ENCODE measurements at regions not wholly inside any gene's neighbourhood (a gene's known extent, or its start where the extent isn't known, plus 50 kb on each side); places are given as distances from the start of the nearest gene placed in this dataset.

DNA sequence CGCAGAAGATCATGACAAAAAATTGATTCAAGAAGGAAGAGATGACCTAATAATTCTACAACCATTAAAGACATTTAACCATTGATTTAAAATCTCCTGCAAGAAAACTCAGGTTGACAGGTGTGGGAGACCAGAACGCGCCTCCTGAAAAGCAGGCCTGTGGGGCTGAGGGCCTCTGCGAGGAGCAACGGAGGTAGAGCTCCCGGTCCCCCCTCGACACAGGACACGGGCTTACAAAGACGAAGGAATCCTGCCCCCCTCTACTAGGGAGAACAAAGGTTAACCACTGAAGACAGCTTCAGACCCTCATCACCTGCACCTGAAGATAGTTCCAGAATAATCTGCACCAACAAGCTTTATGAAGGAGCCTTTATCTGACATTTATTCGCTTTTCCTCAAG lies 55.9 kb upstream of the INPP5A start:
- DNase-seq (ENCODE audit: low read depth in 1 of 2, low spot score in 1 of 2): no peak
- TF ChIP-seq, protein P1, sequence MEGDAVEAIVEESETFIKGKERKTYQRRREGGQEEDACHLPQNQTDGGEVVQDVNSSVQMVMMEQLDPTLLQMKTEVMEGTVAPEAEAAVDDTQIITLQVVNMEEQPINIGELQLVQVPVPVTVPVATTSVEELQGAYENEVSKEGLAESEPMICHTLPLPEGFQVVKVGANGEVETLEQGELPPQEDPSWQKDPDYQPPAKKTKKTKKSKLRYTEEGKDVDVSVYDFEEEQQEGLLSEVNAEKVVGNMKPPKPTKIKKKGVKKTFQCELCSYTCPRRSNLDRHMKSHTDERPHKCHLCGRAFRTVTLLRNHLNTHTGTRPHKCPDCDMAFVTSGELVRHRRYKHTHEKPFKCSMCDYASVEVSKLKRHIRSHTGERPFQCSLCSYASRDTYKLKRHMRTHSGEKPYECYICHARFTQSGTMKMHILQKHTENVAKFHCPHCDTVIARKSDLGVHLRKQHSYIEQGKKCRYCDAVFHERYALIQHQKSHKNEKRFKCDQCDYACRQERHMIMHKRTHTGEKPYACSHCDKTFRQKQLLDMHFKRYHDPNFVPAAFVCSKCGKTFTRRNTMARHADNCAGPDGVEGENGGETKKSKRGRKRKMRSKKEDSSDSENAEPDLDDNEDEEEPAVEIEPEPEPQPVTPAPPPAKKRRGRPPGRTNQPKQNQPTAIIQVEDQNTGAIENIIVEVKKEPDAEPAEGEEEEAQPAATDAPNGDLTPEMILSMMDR (IDR thresholded peaks at IDR 0.05; ENCODE audit: low read depth, low read length): no peak
- H3K36me3 ChIP-seq: no peaks in the 10 kb centered on the region
- no peak overlapping the region for H3K27ac ChIP-seq
- no peaks in the 10 kb centered on the region for H3K27me3 ChIP-seq
- H3K9me3 ChIP-seq (ENCODE audit: low read depth): no peaks in the 10 kb centered on the region
- H3K4me3 ChIP-seq: no peak overlapping the region
- H3K4me1 ChIP-seq (ENCODE audit: low read depth): peaks cover 8% of the 10 kb centered on the region

DNA sequence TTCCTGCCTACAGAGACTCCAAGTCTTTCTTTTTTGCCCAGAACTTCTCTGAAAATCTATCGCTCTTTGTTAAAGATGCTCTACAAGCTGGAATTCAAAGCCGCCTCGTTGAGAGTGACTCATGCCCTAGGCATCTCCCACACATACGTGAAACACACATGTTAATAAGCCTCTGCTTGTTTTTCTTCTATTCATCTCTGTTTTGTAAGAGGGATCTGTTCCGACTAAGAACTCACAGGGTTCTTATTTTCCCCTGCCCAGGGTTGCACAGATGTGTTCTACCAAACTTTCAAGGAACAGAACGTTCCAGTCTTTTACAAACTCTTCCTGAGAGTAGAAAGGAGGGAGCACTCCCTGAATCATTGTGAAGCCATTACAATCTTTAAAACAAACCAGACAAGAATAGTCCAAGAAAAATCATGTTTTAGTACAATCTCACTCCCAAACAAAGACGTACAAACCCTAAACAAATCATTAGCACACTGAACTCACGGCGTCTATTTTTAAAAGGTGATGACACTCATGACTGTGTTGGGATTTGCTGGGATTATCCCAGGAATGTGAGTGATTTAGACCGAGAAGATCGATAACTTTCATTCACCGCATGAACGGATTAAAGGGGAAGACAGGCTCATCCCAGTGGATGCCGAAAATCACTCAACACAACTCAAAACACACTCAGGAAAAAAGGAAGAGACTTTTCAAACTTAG lies 55.3 kb upstream of the INPP5A start:
- no peak overlapping the region for H3K4me3 ChIP-seq
- peaks cover 5% of the 10 kb centered on the region for H3K4me1 ChIP-seq (ENCODE audit: low read depth)
- no peak overlapping the region for H3K27ac ChIP-seq
- no peaks in the 10 kb centered on the region for H3K36me3 ChIP-seq
- DNase-seq (ENCODE audit: low read depth in 1 of 2, low spot score in 1 of 2): peak in 1 of 2 donors; percentile 87
- no peaks in the 10 kb centered on the region for H3K9me3 ChIP-seq (ENCODE audit: low read depth)
- no peaks in the 10 kb centered on the region for H3K27me3 ChIP-seq
- TF ChIP-seq, protein P1 (IDR thresholded peaks at IDR 0.05; ENCODE audit: low read depth, low read length): no peak

DNA sequence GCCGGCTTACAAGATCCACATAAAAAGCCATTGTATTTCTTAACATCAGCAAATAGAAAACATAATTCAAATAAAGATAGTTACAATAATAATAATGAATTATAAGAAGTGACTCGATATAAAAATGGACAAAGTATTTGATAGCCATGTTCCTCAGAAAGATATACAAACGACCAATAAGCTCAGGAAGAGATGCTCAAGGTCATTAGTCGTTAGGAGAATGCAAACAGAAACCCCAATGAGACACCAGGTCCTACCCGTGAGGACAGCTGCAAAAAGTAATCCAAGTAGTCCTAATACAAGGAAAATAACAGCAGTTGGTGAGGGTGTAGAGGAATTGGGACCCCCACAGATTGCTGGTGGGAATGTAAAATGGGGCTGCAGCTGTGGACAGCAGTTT lies 54.2 kb upstream of the INPP5A start:
- no peaks in the 10 kb centered on the region for H3K27me3 ChIP-seq
- no peak overlapping the region for H3K27ac ChIP-seq
- H3K4me3 ChIP-seq: no peak overlapping the region
- H3K36me3 ChIP-seq: no peaks in the 10 kb centered on the region
- no peaks in the 10 kb centered on the region for H3K4me1 ChIP-seq (ENCODE audit: low read depth)
- TF ChIP-seq, protein P1 (IDR thresholded peaks at IDR 0.05; ENCODE audit: low read depth, low read length): no peak
- DNase-seq (ENCODE audit: low read depth in 1 of 2, low spot score in 1 of 2): no peak
- no peaks in the 10 kb centered on the region for H3K9me3 ChIP-seq (ENCODE audit: low read depth)

DNA sequence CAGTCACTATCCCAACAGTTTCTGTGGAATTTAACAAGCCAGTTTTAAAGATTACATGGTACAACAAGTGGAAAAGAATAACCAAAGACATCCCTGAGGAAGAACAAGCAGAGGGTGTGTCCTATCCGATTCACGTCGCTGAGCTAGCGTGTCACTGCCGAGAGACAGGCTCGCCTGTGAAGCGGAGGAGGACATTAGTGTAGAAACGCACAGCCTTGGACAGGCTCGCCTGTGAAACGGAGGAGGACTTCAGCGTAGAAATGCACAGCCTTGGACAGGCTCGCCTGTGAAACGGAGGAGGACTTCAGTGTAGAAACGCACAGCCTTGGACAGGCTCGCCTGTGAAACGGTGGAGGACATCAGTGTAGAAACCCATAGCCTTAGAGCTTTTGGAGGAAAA lies 52.7 kb upstream of the INPP5A start:
- H3K4me3 ChIP-seq: no peak overlapping the region
- no peaks in the 10 kb centered on the region for H3K36me3 ChIP-seq
- TF ChIP-seq, protein P1 (IDR thresholded peaks at IDR 0.05; ENCODE audit: low read depth, low read length): no peak
- H3K27ac ChIP-seq: no peak overlapping the region
- H3K9me3 ChIP-seq (ENCODE audit: low read depth): no peaks in the 10 kb centered on the region
- no peaks in the 10 kb centered on the region for H3K4me1 ChIP-seq (ENCODE audit: low read depth)
- no peak for DNase-seq (ENCODE audit: low read depth in 1 of 2, low spot score in 1 of 2)
- H3K27me3 ChIP-seq: no peaks in the 10 kb centered on the region

DNA sequence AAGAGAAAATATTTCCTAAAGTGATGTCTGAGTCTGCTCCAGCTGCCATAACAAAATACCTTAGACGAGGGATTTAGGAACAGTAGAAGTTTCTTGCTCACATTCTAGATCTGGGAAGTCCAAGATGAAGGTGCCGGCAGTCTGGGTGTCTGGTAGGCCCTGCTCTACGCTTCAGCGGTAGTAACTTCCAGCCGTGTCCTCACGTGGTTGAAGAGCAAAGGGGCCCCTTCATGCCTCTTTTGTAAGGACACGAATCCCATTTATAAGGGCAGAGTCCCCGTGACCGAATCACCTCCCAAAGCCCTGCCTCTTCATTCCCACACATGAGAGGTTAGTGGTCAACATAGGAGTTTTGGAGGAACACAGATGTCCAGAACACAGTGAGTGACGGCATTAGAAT lies 52.2 kb upstream of the INPP5A start:
- no peak for DNase-seq (ENCODE audit: low read depth in 1 of 2, low spot score in 1 of 2)
- H3K4me3 ChIP-seq: no peak overlapping the region
- TF ChIP-seq, protein P1 (IDR thresholded peaks at IDR 0.05; ENCODE audit: low read depth, low read length): no peak
- H3K4me1 ChIP-seq (ENCODE audit: low read depth): no peaks in the 10 kb centered on the region
- no peak overlapping the region for H3K27ac ChIP-seq
- H3K27me3 ChIP-seq: no peaks in the 10 kb centered on the region
- no peaks in the 10 kb centered on the region for H3K36me3 ChIP-seq
- H3K9me3 ChIP-seq (ENCODE audit: low read depth): no peaks in the 10 kb centered on the region

All from cardiac muscle cell (in vitro differentiated cells and primary cell).